ENCODE measurements at regions not wholly inside any gene's neighbourhood (a gene's known extent, or its start where the extent isn't known, plus 50 kb on each side); places are given as distances from the start of the nearest gene placed in this dataset.
A peak's percentile ranks its signal among the peaks of the same experiment; 100 is the strongest.

- no peak overlapping the region for H2AFZ ChIP-seq (ENCODE audit: low read depth, low read length)
- TF ChIP-seq CTCF (IDR thresholded peaks at IDR 0.05; ENCODE audit: insufficient read depth, low read depth, low read length) (no peak), EZH2 (IDR thresholded peaks at IDR 0.05; ENCODE audit: insufficient read depth, low read length) (no peak)
- H3K4me3 ChIP-seq (ENCODE audit: insufficient read depth, low read depth, low read length): peak overlapping the region; percentile 0
- H3K79me2 ChIP-seq (ENCODE audit: insufficient read depth, low read length): peaks cover 12% of the 10 kb centered on the region
- no peaks in the 10 kb centered on the region for H4K20me1 ChIP-seq (ENCODE audit: insufficient read depth, low read length)
- H3K4me1 ChIP-seq (ENCODE audit: insufficient read depth, low read length): peaks cover 59% of the 10 kb centered on the region
- FAIRE-seq: peak; percentile 80
- Mint-ChIP-seq H3K4me1 (ENCODE audit: low read depth, unreplicated experiment) (peaks cover 20% of the 10 kb centered on the region), H3K36me3 (ENCODE audit: low read depth, unreplicated experiment) (peaks cover 3% of the 10 kb centered on the region), H3K27me3 (ENCODE audit: low read depth, unreplicated experiment) (peaks cover 67% of the 10 kb centered on the region), H3K4me3 (ENCODE audit: unreplicated experiment) (peak overlapping the region; percentile 9), H3K27ac (ENCODE audit: unreplicated experiment) (no peak overlapping the region), H3K9me3 (ENCODE audit: unreplicated experiment) (peaks cover 2% of the 10 kb centered on the region)
- H3K27me3 ChIP-seq (ENCODE audit: insufficient read depth, low read length): no peaks in the 10 kb centered on the region
- H3K36me3 ChIP-seq (ENCODE audit: insufficient read depth, low read length): no peaks in the 10 kb centered on the region
- no peaks in the 10 kb centered on the region for H3K9me3 ChIP-seq (ENCODE audit: insufficient read depth, low read depth, low read length)
- peak overlapping the region; percentile 69 for H3K4me2 ChIP-seq (ENCODE audit: low read length)
- DNase-seq (ENCODE audit: low read depth): peak; percentile 98
- H3K27ac ChIP-seq (ENCODE audit: low read depth, low read length): peak overlapping the region; percentile 70
- peak overlapping the region; percentile 46 for H3K9ac ChIP-seq (ENCODE audit: low read length)
Observed at GRCh38 chr7:89232-90019, 102.9 kb upstream of the FAM20C start.

- no peak for TF ChIP-seq EZH2 (IDR thresholded peaks at IDR 0.05; ENCODE audit: insufficient read depth, low read length)
- TF ChIP-seq CTCF (IDR thresholded peaks at IDR 0.05; ENCODE audit: insufficient read depth, low read depth, low read length): no peak
- Histone ChIP-seq H3K79me2 (ENCODE audit: insufficient read depth, low read length) (peaks cover 14% of the 10 kb centered on the region), H3K4me3 (ENCODE audit: insufficient read depth, low read depth, low read length) (no peak overlapping the region), H3K27ac (ENCODE audit: low read depth, low read length) (peak overlapping the region; percentile 70), H3K9ac (ENCODE audit: low read length) (peak overlapping the region; percentile 46), H3K4me1 (ENCODE audit: insufficient read depth, low read length) (peaks cover 61% of the 10 kb centered on the region), H4K20me1 (ENCODE audit: insufficient read depth, low read length) (no peaks in the 10 kb centered on the region), H3K27me3 (ENCODE audit: insufficient read depth, low read length) (no peaks in the 10 kb centered on the region), H3K4me2 (ENCODE audit: low read length) (peak overlapping the region; percentile 69), H3K9me3 (ENCODE audit: insufficient read depth, low read depth, low read length) (no peaks in the 10 kb centered on the region), H2AFZ (ENCODE audit: low read depth, low read length) (no peak overlapping the region), H3K36me3 (ENCODE audit: insufficient read depth, low read length) (no peaks in the 10 kb centered on the region)
- no peak overlapping the region for H3K27ac Mint-ChIP-seq (ENCODE audit: unreplicated experiment)
- peak; percentile 49 for DNase-seq (ENCODE audit: low read depth)
- FAIRE-seq: peak; percentile 39
- no peak overlapping the region for H3K4me3 Mint-ChIP-seq (ENCODE audit: unreplicated experiment)
- H3K4me1 Mint-ChIP-seq (ENCODE audit: low read depth, unreplicated experiment): peaks cover 22% of the 10 kb centered on the region
- peaks cover 68% of the 10 kb centered on the region for H3K27me3 Mint-ChIP-seq (ENCODE audit: low read depth, unreplicated experiment)
- peaks cover 3% of the 10 kb centered on the region for H3K36me3 Mint-ChIP-seq (ENCODE audit: low read depth, unreplicated experiment)
- H3K9me3 Mint-ChIP-seq (ENCODE audit: unreplicated experiment): peaks cover 7% of the 10 kb centered on the region
Observed at GRCh38 chr7:90111-91063, 102.0 kb upstream of the FAM20C start.
